B cell (primary cell): ENCODE measurements at regions not wholly inside any gene's neighbourhood (a gene's known extent, or its start where the extent isn't known, plus 50 kb on each side); places are given as distances from the start of the nearest gene placed in this dataset.
"Not testable (repeated sequence)": the region's sequence is repeated elsewhere in the genome, so short reads cannot be mapped to it uniquely, and the experiment has no call there.

Source experiments
- ATAC-seq: fragments of 200-7000 bp; cut with Tn5 transposase; one replicate; pipeline ENCODE4 v1.10.0; 2021; ENCODE audit warnings: low read depth, mild to moderate bottlenecking, moderate number of reproducible peaks, moderate library complexity
- CTCF ChIA-PET: fragments of 350-600 bp; sonication (Branson Sonifier 250); formaldehyde crosslinking; loops from one replicate; lab custom pipeline; 2021; ENCODE audit warnings: antibody characterized with exemption, inconsistent platforms; lab: Charles Lee
- POLR2A ChIA-PET: fragments of 350-600 bp; sonication (Branson Sonifier 250); formaldehyde crosslinking; loops from one replicate; lab custom pipeline; 2021; ENCODE audit warnings: antibody characterized with exemption; lab: Charles Lee
- DNase-seq: peaks from one replicate; pipeline ENCODE4 v3.0.0; 2013
- H2AFZ ChIP-seq: 2 replicates; pipeline ENCODE4 v1.6.1; 2012; ENCODE audit warnings: mild to moderate bottlenecking, low read depth, low read length; ENCODE audit not compliant: insufficient read depth, poor library complexity, severe bottlenecking
- H3K27ac ChIP-seq, 2 donors: 1 replicate in 1 of 2; 2 replicates in 1 of 2; pipeline ENCODE4 v1.5.1; 2012 to 2013; ENCODE audit warnings: low read length in 2 of 2, mild to moderate bottlenecking in 2 of 2, moderate library complexity in 1 of 2
- H3K27me3 ChIP-seq, 4 experiments: fragments of 200-600 bp in 1 of 4; sonication (generic) in 1 of 4; replicated peaks in 1 of 4; 1 replicate in 2 of 4; 2 replicates in 2 of 4; pipeline versions ENCODE4 v1.6.1 to v1.7.0; 2013 to 2016; ENCODE audit warnings: low read length in 3 of 4, mild to moderate bottlenecking in 2 of 4, mixed read lengths in 1 of 4, moderate library complexity in 1 of 4; ENCODE audit not compliant: insufficient read depth in 4 of 4, control insufficient read depth in 3 of 4; ENCODE audit errors: control extremely low read depth in 1 of 4
- H3K36me3 ChIP-seq, 2 experiments: replicated peaks in 1 of 2; 1 replicate in 1 of 2; 2 replicates in 1 of 2; pipeline versions ENCODE4 v1.6.1 to v1.7.1; 2013; ENCODE audit warnings: low read length in 1 of 2; ENCODE audit not compliant: insufficient read depth in 2 of 2, control insufficient read depth in 1 of 2; ENCODE audit errors: control extremely low read depth in 1 of 2, extremely low read depth in 1 of 2
- H3K4me1 ChIP-seq, 2 donors: fragments of 200-600 bp in 1 of 2; sonication (generic) in 1 of 2; 1 replicate in 1 of 2; 2 replicates in 1 of 2; pipeline versions ENCODE4 v1.5.1 to v1.6.1; 2013 to 2017; ENCODE audit warnings: low read length in 2 of 2; ENCODE audit not compliant: control insufficient read depth in 2 of 2, insufficient read depth in 2 of 2
- H3K4me2 ChIP-seq: replicated peaks from 2 replicates; pipeline ENCODE3; 2012; ENCODE audit warnings: mild to moderate bottlenecking, low read depth, low read length; ENCODE audit not compliant: poor library complexity, severe bottlenecking
- H3K4me3 ChIP-seq, 5 experiments: fragments of 200-600 bp in 1 of 5; sonication (generic) in 1 of 5; 1 replicate in 3 of 5; 2 replicates in 2 of 5; pipeline versions ENCODE4 v1.5.1 to v1.7.0; 2011 to 2016; ENCODE audit warnings: low read length in 4 of 5, mild to moderate bottlenecking in 4 of 5, low read depth in 2 of 5, control low read depth in 1 of 5, moderate library complexity in 1 of 5; ENCODE audit not compliant: insufficient read depth in 1 of 5; ENCODE audit errors: control extremely low read depth in 1 of 5, extremely low read depth in 1 of 5
- H3K79me2 ChIP-seq: fragments of 200-600 bp; sonication (generic); one replicate; pipeline ENCODE4 v1.6.0; 2016; ENCODE audit warnings: low read length; ENCODE audit not compliant: control insufficient read depth, insufficient read depth
- H3K9ac ChIP-seq: fragments of 200-600 bp; sonication (generic); 2 replicates; pipeline ENCODE4 v1.6.1; 2017; ENCODE audit warnings: mild to moderate bottlenecking, low read length, moderate library complexity
- H3K9me3 ChIP-seq, 3 donors: one replicate each; pipeline versions ENCODE4 v1.6.1 to v1.7.1; 2013; ENCODE audit warnings: low read length in 2 of 3; ENCODE audit not compliant: control insufficient read depth in 2 of 3, insufficient read depth in 1 of 3; ENCODE audit errors: control extremely low read depth in 1 of 3
- H4K20me1 ChIP-seq: 2 replicates; pipeline ENCODE4 v1.6.0; 2012; ENCODE audit warnings: mild to moderate bottlenecking, low read length; ENCODE audit not compliant: insufficient read depth, control insufficient read depth, poor library complexity, severe bottlenecking
- H3K27ac Mint-ChIP-seq: one replicate; pipeline ENCODE4 v1.8.0; 2021; ENCODE audit warnings: mixed read lengths
- H3K27me3 Mint-ChIP-seq: one replicate; pipeline ENCODE4 v1.8.0; 2021; ENCODE audit warnings: mixed read lengths
- H3K4me1 Mint-ChIP-seq: one replicate; pipeline ENCODE4 v1.8.0; 2021; ENCODE audit warnings: mixed read lengths
- H3K4me3 Mint-ChIP-seq: one replicate; pipeline ENCODE4 v1.8.0; 2021; ENCODE audit warnings: mixed read lengths
- H3K9me3 Mint-ChIP-seq: one replicate; pipeline ENCODE4 v1.8.0; 2022; ENCODE audit warnings: mixed read lengths; ENCODE audit not compliant: insufficient read depth
- EZH2 ChIP-seq: IDR thresholded peaks from 2 replicates; pipeline ENCODE4 v1.6.1; 2012; ENCODE audit warnings: borderline replicate concordance, low read depth, mild to moderate bottlenecking, moderate library complexity, low read length; ENCODE audit not compliant: insufficient read depth, poor library complexity, severe bottlenecking
- WGBS: methylation state at CpG from one replicate; pipeline ENCODE4 v1.1.5; 2013; ENCODE audit warnings: missing lambda C conversion rate; ENCODE audit not compliant: insufficient coverage; 5-methylcytosine and 5-hydroxymethylcytosine counted together
- intact Hi-C: fragments of 100-400 bp; cut with micrococcal nuclease; formaldehyde crosslinking; loops from one replicate; pipeline ENCODE4 v1.10.0; 2022
- TF ChIP-seq, protein P1 (sequence below): fragments of 200-600 bp; IDR thresholded peaks from one replicate; pipeline ENCODE4 v1.8.0; 2022; ENCODE audit warnings: antibody characterized with exemption, mild to moderate bottlenecking

- H3K36me3 ChIP-seq, H3K27me3 Mint-ChIP-seq, POLR2A ChIA-PET, intact Hi-C loops, H3K27ac Mint-ChIP-seq, DNase-seq, ATAC-seq, H3K4me3 Mint-ChIP-seq, H3K9me3 ChIP-seq, H3K4me1 Mint-ChIP-seq, H4K20me1 ChIP-seq, H3K27me3 ChIP-seq, H2AFZ ChIP-seq, H3K4me3 ChIP-seq, H3K9ac ChIP-seq, CTCF ChIA-PET, H3K27ac ChIP-seq, H3K4me1 ChIP-seq, H3K4me2 ChIP-seq, H3K79me2 ChIP-seq: not testable (repeated sequence)
- H3K9me3 Mint-ChIP-seq, result peaks cover 11% of the 10 kb centered on the region
These were observed 461.5 kb upstream of the GCFC2 start for GRCh38 chr2:76172154-76172595.

DNA sequence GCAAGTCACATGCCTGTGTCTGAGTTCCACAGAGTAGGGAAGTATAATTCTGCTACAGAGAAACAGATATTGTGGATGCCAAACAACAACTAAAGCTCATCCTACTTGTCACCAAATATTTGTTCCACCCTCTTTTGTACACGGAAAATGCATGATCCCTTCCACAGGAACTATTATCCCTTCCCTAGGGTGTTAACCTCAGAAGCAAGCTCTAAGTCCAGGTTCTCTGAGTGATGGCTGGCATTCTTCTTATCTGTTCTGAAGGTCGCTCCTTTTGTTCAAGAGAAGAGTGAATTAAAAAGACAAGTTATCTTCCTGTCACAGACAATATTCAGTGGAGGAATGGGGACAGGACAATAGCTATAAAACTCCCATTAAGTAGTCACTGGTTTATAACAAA is 460.1 kb upstream of the GCFC2 start:
- H3K4me2 ChIP-seq, result no peak overlapping the region

More for the DNA sequence above, 460.1 kb upstream of the GCFC2 start:
- POLR2A ChIA-PET, result no interaction called here
- Histone ChIP-seq H3K9ac (no peak overlapping the region), H3K79me2 (no peaks in the 10 kb centered on the region), H3K9me3 (peaks cover 0 to 2% (median 0%) of the 10 kb centered on the region in 3 donors), H3K4me3 (no peak overlapping the region), H3K4me1 (no peaks in the 10 kb centered on the region), H3K36me3 (no peaks in the 10 kb centered on the region), H4K20me1 (no peaks in the 10 kb centered on the region), H3K27me3 (no peaks in the 10 kb centered on the region), H2AFZ (no peak overlapping the region), H3K27ac (no peak overlapping the region)
- H3K27ac Mint-ChIP-seq, result no peak overlapping the region
- no peak overlapping the region for H3K4me3 Mint-ChIP-seq
- no peak for ATAC-seq
- CTCF ChIA-PET, result no interaction called here
- H3K9me3 Mint-ChIP-seq, result peaks cover 7% of the 10 kb centered on the region
- WGBS, result 60% methylated on average over 1 of the region's 2 CpGs
- no peaks in the 10 kb centered on the region for H3K27me3 Mint-ChIP-seq
- intact Hi-C loops, result no loop called here
- TF ChIP-seq, protein P1, sequence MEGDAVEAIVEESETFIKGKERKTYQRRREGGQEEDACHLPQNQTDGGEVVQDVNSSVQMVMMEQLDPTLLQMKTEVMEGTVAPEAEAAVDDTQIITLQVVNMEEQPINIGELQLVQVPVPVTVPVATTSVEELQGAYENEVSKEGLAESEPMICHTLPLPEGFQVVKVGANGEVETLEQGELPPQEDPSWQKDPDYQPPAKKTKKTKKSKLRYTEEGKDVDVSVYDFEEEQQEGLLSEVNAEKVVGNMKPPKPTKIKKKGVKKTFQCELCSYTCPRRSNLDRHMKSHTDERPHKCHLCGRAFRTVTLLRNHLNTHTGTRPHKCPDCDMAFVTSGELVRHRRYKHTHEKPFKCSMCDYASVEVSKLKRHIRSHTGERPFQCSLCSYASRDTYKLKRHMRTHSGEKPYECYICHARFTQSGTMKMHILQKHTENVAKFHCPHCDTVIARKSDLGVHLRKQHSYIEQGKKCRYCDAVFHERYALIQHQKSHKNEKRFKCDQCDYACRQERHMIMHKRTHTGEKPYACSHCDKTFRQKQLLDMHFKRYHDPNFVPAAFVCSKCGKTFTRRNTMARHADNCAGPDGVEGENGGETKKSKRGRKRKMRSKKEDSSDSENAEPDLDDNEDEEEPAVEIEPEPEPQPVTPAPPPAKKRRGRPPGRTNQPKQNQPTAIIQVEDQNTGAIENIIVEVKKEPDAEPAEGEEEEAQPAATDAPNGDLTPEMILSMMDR, result no peak
- no peak for TF ChIP-seq EZH2
- no peaks in the 10 kb centered on the region for H3K4me1 Mint-ChIP-seq
- no peak for DNase-seq
